Glutamatergic neuron (in vitro differentiated cells): ENCODE measurements at regions not wholly inside any gene's neighbourhood (a gene's known extent, or its start where the extent isn't known, plus 50 kb on each side); places are given as distances from the start of the nearest gene placed in this dataset.

Experiments
- DNase-seq: peaks from one replicate; pipeline ENCODE4 v3.0.0; 2022
- H3K27ac Mint-ChIP-seq: one replicate; pipeline ENCODE4 v1.8.0; 2020; ENCODE audit warnings: mild to moderate bottlenecking, mixed read lengths, inconsistent platforms; ENCODE audit not compliant: unreplicated experiment
- H3K27me3 Mint-ChIP-seq: one replicate; pipeline ENCODE4 v1.8.0; 2020; ENCODE audit warnings: mild to moderate bottlenecking, moderate library complexity, mixed read lengths, inconsistent platforms; ENCODE audit not compliant: unreplicated experiment
- H3K36me3 Mint-ChIP-seq: one replicate; pipeline ENCODE4 v1.8.0; 2020; ENCODE audit warnings: mild to moderate bottlenecking, mixed read lengths, inconsistent platforms; ENCODE audit not compliant: unreplicated experiment
- H3K4me1 Mint-ChIP-seq: one replicate; pipeline ENCODE4 v1.8.0; 2020; ENCODE audit warnings: mild to moderate bottlenecking, low read depth, mixed read lengths, inconsistent platforms; ENCODE audit not compliant: unreplicated experiment
- H3K4me3 Mint-ChIP-seq: one replicate; pipeline ENCODE4 v1.8.0; 2020; ENCODE audit warnings: mild to moderate bottlenecking, mixed read lengths, inconsistent platforms; ENCODE audit not compliant: unreplicated experiment
- H3K9me3 Mint-ChIP-seq: one replicate; pipeline ENCODE4 v1.8.0; 2020; ENCODE audit warnings: mild to moderate bottlenecking, moderate library complexity, mixed read lengths, inconsistent platforms; ENCODE audit not compliant: unreplicated experiment
- CTCF ChIP-seq: fragments of 200-600 bp; sonication (generic); IDR thresholded peaks from one replicate; pipeline ENCODE4 v1.5.0; 2021; ENCODE audit not compliant: partially characterized antibody, unreplicated experiment

DNA sequence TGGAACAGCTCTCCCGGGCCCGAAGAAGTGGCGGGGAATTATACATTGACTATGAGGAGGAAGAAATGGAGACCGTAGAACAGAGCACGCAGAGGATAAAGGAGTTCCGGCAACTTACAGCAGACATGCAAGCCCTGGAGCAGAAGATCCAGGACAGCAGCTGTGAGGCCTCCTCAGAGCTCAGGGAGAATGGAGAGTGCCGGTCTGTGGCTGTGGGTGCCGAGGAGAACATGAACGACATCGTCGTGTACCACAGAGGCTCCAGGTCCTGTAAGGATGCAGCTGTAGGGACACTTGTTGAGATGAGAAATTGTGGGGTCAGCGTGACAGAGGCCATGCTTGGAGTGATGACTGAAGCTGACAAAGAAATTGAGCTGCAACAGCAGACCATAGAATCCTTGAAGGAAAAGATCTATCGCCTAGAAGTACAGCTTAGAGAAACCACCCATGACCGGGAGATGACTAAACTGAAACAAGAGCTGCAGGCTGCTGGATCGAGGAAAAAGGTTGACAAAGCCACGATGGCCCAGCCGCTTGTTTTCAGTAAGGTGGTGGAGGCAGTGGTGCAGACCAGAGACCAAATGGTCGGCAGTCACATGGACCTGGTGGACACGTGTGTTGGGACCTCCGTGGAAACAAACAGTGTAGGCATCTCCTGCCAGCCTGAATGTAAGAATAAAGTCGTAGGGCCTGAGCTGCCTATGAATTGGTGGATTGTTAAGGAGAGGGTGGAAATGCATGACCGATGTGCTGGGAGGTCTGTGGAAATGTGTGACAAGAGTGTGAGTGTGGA, 129.5 kb upstream of the DMRT1 start:
- Mint-ChIP-seq H3K9me3 (peaks cover 3% of the 10 kb centered on the region), H3K4me3 (no peak overlapping the region), H3K4me1 (peaks cover 9% of the 10 kb centered on the region), H3K27ac (no peak overlapping the region), H3K27me3 (peaks cover 3% of the 10 kb centered on the region), H3K36me3 (peaks cover 14% of the 10 kb centered on the region)
- TF ChIP-seq CTCF = no peak
- DNase-seq = no peak

- no peak for TF ChIP-seq CTCF
- Mint-ChIP-seq H3K4me3 (no peak overlapping the region), H3K9me3 (peaks cover 3% of the 10 kb centered on the region)
Measured at GRCh38 chr9:712643-713042, 128.9 kb upstream of the DMRT1 start.

GRCh38 chr9:713091-713490, 128.4 kb upstream of the DMRT1 start:
- peaks cover 14% of the 10 kb centered on the region for H3K36me3 Mint-ChIP-seq
- TF ChIP-seq CTCF = no peak
- H3K27ac Mint-ChIP-seq = no peak overlapping the region

More at GRCh38 chr9:712643-713042, 128.9 kb upstream of the DMRT1 start:
- Mint-ChIP-seq H3K27me3 (peaks cover 3% of the 10 kb centered on the region), H3K27ac (no peak overlapping the region), H3K36me3 (peaks cover 14% of the 10 kb centered on the region), H3K4me1 (peaks cover 9% of the 10 kb centered on the region)
- DNase-seq = no peak

GRCh38 chr9:714675-715074, 126.8 kb upstream of the DMRT1 start:
- no peak for DNase-seq
- no peak overlapping the region for H3K4me3 Mint-ChIP-seq
- no peak for TF ChIP-seq CTCF
- H3K36me3 Mint-ChIP-seq = peaks cover 14% of the 10 kb centered on the region
- peaks cover 3% of the 10 kb centered on the region for H3K27me3 Mint-ChIP-seq
- H3K4me1 Mint-ChIP-seq = peaks cover 3% of the 10 kb centered on the region
- no peaks in the 10 kb centered on the region for H3K9me3 Mint-ChIP-seq
- no peak overlapping the region for H3K27ac Mint-ChIP-seq

More at GRCh38 chr9:713091-713490, 128.4 kb upstream of the DMRT1 start:
- Mint-ChIP-seq H3K4me1 (peaks cover 9% of the 10 kb centered on the region), H3K9me3 (peaks cover 3% of the 10 kb centered on the region), H3K27me3 (peaks cover 3% of the 10 kb centered on the region), H3K4me3 (no peak overlapping the region)
- no peak for DNase-seq

DNA sequence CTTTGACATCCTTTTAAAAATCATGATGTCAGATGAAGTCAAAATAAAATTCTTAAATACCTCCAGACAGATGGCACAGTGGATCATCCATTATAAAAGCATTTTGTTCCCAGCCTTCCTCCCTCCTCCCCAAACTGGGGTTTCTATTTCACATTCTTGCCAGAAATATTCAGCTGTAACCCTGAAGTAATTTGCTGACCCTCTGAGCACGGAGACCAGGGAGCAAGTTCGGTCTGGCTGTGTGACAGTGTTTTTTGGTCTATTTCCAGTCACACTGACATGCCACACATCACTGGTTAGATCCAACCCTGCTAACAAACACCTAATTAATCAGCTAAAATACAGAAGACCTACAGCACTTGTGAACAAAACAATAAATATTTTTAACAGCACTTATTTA, 126.2 kb upstream of the DMRT1 start:
- no peak overlapping the region for H3K4me3 Mint-ChIP-seq
- no peak for TF ChIP-seq CTCF
- H3K9me3 Mint-ChIP-seq = no peaks in the 10 kb centered on the region
- no peak for DNase-seq
- H3K27ac Mint-ChIP-seq = no peak overlapping the region
- H3K36me3 Mint-ChIP-seq = peaks cover 14% of the 10 kb centered on the region
- H3K27me3 Mint-ChIP-seq = peaks cover 3% of the 10 kb centered on the region
- H3K4me1 Mint-ChIP-seq = peaks cover 3% of the 10 kb centered on the region
